Heart left ventricle (tissue), 13 donors: ENCODE measurements at regions not wholly inside any gene's neighbourhood (a gene's known extent, or its start where the extent isn't known, plus 50 kb on each side); places are given as distances from the start of the nearest gene placed in this dataset.

ENCODE experiments used
- CTCF ChIP-seq, 12 donors: fragments of 200-600 bp; sonication (generic) in 4 of 12; IDR thresholded peaks; one replicate each; pipeline versions ENCODE4 v1.5.0 to v1.8.0; 2018 to 2022; ENCODE audit warnings: antibody characterized with exemption in 12 of 12, mild to moderate bottlenecking in 5 of 12
- POLR2A ChIP-seq, 2 donors: fragments of 450-650 bp; IDR thresholded peaks; one replicate each; pipeline ENCODE4 v1.6.1; 2017; ENCODE audit warnings: antibody characterized with exemption in 2 of 2, mild to moderate bottlenecking in 2 of 2, moderate library complexity in 2 of 2
- donor health status: ischemic (EF 13 %, LVEDD 7.1; RV severe dilation, severe dysfunction).
- donor health status: DM: no; HTN: yes; CAD: no.
- donor health status: DM: no; HTN: no; CAD: no.
- donor health status: ischemic (EF 25% LVEDD 6.9; RV normal size, moderate dysfunction).
- donor health status: ischemic (EF 25% LVEDD 5.7; RV mildly dilated, moderate dysfunction).
- donor health status: ischemic (EF 35%, LVEDD 5.7; RV mildly dilated, moderate dysfunction).
- donor health status: nonischemic (EF 11% LVEDD 7.7; RV severe dilation, severe dysfunction).
- donor health status: DM: yes; HTN: yes; CAD: no.
- donor health status: PGD.
- donor health status: ischemic (EF 29% LVEDD 5.4; RV normal size, mild dysfunction).
- donor health status: nonischemic (EF 23%, LVEDD 6.1; RV moderate dilation, normal function).

GRCh38 chr4:136575146-136575545, 957.1 kb downstream of the PCDH18 start:
- TF ChIP-seq POLR2A (IDR thresholded peaks at IDR 0.05) (no peak), CTCF (IDR thresholded peaks at IDR 0.05) (no peak)
